GM12872 (cell line): ENCODE measurements at regions not wholly inside any gene's neighbourhood (a gene's known extent, or its start where the extent isn't known, plus 50 kb on each side); places are given as distances from the start of the nearest gene placed in this dataset.

Experiments
- CTCF ChIP-seq: IDR thresholded peaks from 3 replicates; pipeline ENCODE4 v1.5.1; 2011; ENCODE audit warnings: low read depth, mild to moderate bottlenecking, low read length, moderate library complexity; ENCODE audit not compliant: insufficient read depth

DNA sequence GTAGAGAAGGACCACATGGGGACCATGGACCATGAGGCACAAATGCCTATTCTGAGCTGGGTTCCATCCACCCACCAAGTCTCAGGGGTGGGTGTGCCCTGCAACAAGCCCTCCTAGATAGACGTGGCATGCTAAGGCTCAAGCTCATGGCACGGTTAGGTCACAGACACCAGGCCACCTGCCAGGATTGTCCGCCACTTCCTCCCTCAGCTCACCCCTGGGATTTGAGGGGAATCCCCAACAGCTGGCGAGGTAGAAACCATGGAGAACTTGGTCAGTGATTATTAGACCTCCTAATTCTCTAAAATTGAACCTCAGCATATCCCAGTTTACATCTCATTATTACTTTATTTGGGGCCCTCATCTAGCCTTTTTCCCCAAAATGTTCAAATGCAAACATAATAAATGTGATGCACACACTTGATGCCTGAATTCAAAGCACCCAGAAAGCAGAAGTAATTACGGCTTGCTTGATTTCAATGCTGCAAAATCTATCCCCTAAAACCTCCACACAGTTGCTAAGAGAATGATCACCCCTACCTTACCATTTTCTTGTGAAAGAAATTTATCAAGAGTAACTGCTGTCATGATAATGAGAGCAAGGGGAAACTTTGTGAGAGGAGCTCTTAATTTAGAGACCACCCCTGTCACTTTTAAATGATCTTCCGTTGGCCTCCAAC is 366.6 kb upstream of the PFKP start:
- TF ChIP-seq CTCF: no peak

GRCh38 chr10:2688958-2689357 is 378.4 kb upstream of the PFKP start:
- no peak for TF ChIP-seq CTCF

DNA sequence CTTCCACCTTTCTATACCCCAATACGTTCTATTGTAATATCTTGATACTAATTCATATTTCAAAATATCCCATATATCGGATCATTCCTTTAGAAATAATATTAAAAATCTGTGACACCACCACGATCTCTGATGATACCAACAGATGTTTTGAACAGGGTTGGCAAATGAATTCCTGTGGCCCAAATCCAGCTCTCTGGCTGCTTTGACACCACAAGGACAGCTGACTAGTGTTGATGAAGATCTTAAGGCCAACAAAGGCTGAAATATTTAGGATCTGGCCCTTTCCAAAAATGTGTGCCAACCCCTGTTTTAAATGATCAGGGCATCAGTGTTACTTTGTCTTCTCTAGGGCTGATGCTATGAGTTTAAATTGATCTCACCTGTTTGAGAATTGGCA is 380.7 kb upstream of the PFKP start:
- TF ChIP-seq CTCF: no peak

- no peak for TF ChIP-seq CTCF
Observed at GRCh38 chr10:2682491-2682890, 384.9 kb upstream of the PFKP start.

GRCh38 chr10:2681891-2682290 is 385.5 kb upstream of the PFKP start:
- TF ChIP-seq CTCF: no peak

DNA sequence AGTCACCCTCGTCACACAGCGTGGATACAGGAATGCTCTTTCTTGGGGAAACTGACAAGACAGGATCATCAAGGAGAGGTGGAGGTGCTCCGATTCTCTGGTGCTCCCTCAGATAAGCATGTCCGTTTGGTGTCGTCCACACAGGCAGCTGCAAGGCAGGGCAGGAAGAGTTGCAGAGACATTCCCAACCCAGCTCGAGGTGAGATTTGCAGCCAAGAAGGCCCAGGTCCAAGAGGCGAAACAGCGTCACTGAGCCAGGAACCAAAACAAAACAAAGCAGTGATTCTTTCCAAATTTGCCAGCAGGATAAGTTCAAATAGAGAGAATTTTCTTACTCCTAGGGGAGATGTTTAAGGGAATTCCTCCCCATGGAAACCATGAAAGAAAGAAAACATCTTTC is 386.5 kb upstream of the PFKP start:
- TF ChIP-seq CTCF: no peak

DNA sequence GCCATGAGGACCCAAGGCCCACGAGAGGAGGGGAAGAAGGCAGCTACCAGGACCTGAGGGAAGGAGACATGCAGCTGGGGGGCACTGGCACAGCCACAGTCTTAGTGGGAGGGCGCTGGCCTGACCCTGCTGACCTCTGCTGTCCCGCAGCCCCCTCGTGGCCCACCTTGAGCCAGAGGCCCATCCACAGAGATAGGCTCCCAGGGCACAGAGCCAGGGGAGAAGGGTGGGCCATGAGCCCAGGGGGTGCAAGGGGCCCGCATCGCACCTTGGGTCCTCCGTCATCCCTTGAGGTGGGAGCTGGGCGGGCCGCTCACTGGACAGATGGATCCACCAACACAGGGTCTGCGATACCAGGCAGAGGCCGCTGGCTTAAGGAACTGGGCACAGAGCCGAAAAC is 387.7 kb upstream of the PFKP start:
- no peak for TF ChIP-seq CTCF
